GM12801 (cell line): ENCODE measurements at regions not wholly inside any gene's neighbourhood (a gene's known extent, or its start where the extent isn't known, plus 50 kb on each side); places are given as distances from the start of the nearest gene placed in this dataset.

ENCODE experiments used
- TF ChIP-seq, protein P1 (sequence below): IDR thresholded peaks from one replicate; pipeline ENCODE4 v1.5.1; 2011; ENCODE audit warnings: control low read depth; ENCODE audit not compliant: insufficient read length; ENCODE audit errors: extremely low read depth

DNA sequence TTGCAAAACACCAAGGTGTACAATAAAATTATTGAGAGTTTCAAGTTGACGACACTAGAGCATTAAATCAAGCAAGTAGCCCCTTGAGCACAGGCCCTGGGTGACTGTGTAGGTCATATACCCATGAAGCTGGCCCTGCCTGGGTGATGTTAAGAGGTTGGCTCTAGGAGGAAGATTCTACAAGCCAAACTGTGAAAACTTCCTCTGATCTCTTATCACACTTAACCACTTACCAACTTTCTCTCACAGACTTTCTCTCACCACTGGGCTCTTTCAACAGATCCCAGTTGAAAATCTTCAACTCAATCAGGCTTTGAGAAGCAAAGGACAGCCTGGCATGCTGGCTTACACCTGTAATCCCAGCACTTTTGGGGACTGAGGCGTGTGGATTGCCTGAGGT, 186.9 kb upstream of the BTG1 start:
- TF ChIP-seq, protein P1, sequence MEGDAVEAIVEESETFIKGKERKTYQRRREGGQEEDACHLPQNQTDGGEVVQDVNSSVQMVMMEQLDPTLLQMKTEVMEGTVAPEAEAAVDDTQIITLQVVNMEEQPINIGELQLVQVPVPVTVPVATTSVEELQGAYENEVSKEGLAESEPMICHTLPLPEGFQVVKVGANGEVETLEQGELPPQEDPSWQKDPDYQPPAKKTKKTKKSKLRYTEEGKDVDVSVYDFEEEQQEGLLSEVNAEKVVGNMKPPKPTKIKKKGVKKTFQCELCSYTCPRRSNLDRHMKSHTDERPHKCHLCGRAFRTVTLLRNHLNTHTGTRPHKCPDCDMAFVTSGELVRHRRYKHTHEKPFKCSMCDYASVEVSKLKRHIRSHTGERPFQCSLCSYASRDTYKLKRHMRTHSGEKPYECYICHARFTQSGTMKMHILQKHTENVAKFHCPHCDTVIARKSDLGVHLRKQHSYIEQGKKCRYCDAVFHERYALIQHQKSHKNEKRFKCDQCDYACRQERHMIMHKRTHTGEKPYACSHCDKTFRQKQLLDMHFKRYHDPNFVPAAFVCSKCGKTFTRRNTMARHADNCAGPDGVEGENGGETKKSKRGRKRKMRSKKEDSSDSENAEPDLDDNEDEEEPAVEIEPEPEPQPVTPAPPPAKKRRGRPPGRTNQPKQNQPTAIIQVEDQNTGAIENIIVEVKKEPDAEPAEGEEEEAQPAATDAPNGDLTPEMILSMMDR = no peak

DNA sequence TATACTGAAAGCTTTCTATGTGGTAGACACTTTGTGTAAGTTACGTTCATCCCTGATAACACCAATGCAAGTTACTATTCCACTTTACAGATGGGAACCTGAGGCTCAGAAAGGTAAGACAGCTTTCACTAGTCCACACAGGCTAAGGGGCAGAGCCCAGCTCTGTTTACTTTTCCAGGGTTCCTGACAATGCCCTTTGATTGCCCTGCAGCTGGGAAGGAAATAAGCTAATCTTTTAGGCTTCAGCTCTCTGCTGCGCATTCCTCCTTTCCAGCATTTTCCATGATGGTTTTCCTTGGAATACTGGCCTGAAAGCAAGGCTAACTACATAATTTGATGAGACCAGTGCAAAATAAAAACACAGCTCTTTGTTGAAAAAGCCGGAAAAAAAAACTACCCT, 185.7 kb upstream of the BTG1 start:
- TF ChIP-seq, protein P1 = no peak

DNA sequence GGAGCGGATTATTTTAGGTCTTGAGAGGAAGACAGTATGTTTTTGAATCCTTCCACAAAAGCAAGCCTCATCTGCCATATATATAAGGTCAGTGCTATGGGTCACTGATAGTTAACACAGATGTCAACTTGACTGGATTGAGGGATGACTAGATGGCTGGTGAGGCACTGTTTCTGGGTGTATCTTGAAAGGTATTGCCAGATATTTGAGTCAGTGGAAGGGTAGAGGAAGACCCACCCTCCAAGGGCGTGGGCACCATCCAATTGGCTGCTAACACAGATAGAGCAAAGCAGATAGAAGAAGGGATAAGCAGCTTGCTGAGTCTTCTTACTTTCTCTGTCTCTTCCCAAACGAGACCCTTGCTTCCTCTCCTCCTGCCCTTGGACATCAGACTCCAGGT, 185.0 kb upstream of the BTG1 start:
- TF ChIP-seq, protein P1 = no peak

DNA sequence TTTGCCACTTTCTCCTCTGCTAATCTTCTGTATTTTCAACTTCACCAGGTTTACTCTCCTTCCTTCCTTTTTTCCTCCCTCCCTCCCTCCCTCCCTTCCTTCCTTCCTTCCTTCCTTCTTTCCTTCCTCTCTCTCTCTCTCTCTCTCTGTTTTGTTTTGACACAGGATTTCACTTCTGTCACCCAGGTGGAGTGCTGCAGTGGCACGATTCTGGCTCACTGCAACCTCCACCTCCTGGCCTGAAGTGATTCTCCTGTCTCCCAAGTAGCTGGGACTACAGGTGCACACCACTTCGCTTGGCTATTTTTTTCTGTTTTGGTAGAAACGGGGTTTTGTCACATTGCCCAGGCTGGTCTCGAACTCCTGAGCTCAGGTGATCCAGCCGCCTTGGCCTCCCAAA, 181.2 kb upstream of the BTG1 start:
- TF ChIP-seq, protein P1 = no peak

DNA sequence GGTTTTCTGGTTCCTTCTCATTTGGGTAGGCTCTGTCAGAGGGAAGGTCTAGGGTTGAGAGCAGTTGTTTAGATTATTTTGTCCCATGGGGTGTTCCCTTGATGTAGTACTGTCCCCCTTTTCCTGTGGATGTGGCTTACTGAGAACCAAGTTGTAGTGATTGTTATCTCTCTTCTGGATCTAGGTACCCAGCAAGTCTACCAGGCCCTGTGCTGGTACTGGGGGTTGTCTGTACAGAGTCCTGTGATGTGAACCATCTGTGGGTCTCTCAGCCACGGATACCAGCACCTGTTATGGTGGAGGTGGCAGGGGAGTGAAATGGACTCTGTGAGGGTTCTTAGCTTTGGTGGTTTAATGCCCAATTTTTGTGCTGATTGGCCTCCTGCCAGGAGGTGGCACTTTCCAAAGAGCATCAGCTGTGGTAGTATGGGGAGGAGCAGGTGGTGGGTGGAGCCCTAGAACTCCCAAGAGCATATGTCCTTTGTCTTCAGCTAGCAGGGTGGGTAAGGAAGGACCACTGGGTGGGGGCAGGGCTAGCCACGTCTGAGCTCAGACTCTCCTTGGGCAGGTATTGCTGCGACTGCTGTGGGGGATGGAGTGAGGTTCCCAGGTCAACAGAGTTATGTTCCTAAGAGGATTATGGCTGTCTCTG, 179.3 kb upstream of the BTG1 start:
- TF ChIP-seq, protein P1 = no peak

DNA sequence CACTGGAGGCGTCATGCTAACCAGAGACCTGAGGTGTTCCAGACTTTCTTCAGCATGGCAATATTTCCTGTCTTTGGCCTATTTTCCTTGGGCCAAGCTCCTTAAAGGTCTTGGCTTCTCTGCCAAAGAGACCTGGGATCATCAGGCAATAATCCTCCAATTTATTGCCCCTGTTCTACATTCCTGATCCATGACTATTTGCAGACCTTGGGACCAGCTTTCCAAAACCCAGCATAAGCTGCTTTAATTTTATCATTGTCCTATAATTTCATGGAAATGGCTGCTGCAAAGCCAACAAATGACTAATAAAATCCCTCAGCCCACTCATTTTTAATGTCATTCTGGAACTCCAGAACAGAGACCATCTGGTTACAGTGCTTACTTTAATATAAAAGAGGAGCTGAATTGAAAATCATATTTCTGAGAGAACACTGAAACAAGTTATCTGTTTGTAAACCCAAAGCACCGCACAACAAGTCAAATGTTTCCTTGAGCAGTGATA, 166.9 kb upstream of the BTG1 start:
- TF ChIP-seq, protein P1 = no peak

DNA sequence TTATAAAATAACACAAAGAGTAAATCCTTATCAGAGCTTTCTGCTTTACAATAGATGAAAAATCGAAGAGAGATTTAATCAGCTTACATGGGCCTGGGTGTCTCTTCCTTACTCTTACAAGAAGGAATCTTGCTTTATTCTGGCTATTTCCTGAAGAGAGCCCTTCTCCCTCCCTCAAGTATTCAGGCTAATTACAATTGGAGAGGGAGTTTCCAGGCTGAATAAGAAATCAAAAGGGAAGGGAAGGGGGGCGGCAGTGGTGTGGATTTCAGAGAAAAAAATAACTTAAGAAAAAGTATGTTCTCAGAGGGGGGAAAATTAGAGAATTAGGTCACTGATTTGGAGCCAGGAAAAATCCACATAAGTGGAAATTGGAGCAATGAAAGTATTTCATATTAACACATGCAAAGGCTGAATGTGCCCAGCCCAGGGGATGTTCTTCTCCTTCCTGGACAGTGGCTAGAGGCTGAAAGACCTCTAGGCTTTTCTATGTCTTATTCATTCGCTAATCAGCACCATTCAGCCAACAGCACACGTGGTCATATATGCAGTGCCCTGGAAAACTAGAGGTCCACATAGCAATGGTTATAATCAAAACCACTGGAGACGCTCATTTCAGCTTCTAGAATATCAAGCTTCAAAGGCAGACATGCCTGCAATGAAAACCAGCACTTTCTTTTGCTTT, 158.9 kb upstream of the BTG1 start:
- TF ChIP-seq, protein P1 = no peak
